HFFc6 (cell line): ENCODE measurements at regions not wholly inside any gene's neighbourhood (a gene's known extent, or its start where the extent isn't known, plus 50 kb on each side); places are given as distances from the start of the nearest gene placed in this dataset.

Source experiments
- DNase-seq: peaks from one replicate; pipeline ENCODE4 v3.0.0-alpha.2; 2018
- H3K27ac Mint-ChIP-seq: 2 replicates; pipeline ENCODE4 v1.8.0; 2020; ENCODE audit warnings: mild to moderate bottlenecking, mixed read lengths
- H3K27me3 Mint-ChIP-seq: 2 replicates; pipeline ENCODE4 v1.8.0; 2021; ENCODE audit warnings: mild to moderate bottlenecking, moderate library complexity, mixed read lengths; ENCODE audit not compliant: insufficient read depth
- H3K36me3 Mint-ChIP-seq: 2 replicates; pipeline ENCODE4 v1.8.0; 2021; ENCODE audit warnings: low read depth, mixed read lengths
- H3K4me1 Mint-ChIP-seq: 2 replicates; pipeline ENCODE4 v1.8.0; 2020; ENCODE audit warnings: low read depth, mixed read lengths
- H3K4me3 Mint-ChIP-seq: 2 replicates; pipeline ENCODE4 v1.8.0; 2020; ENCODE audit warnings: mild to moderate bottlenecking, moderate library complexity, mixed read lengths
- H3K9me3 Mint-ChIP-seq: 2 replicates; pipeline ENCODE4 v1.8.0; 2020; ENCODE audit warnings: mild to moderate bottlenecking, mixed read lengths
- CTCF ChIP-seq: fragments of 200-600 bp; sonication (generic); IDR thresholded peaks from 2 replicates; pipeline ENCODE4 v1.5.0; 2021; ENCODE audit warnings: antibody characterized with exemption, mild to moderate bottlenecking

GRCh38 chr2:149773006-149773405, 185.4 kb upstream of the MMADHC start:
- no peak overlapping the region for H3K4me3 Mint-ChIP-seq
- TF ChIP-seq CTCF, result no peak
- H3K4me1 Mint-ChIP-seq, result peaks cover 40% of the 10 kb centered on the region
- H3K9me3 Mint-ChIP-seq, result no peaks in the 10 kb centered on the region
- no peaks in the 10 kb centered on the region; the same call in 1 of the 2 replicates for H3K27me3 Mint-ChIP-seq
- H3K36me3 Mint-ChIP-seq, result no peaks in the 10 kb centered on the region
- H3K27ac Mint-ChIP-seq, result no peak overlapping the region
- DNase-seq, result no peak

- H3K9me3 Mint-ChIP-seq, result no peaks in the 10 kb centered on the region
- no peak for TF ChIP-seq CTCF
- H3K27me3 Mint-ChIP-seq, result no peaks in the 10 kb centered on the region
- peaks cover 53% of the 10 kb centered on the region for H3K4me1 Mint-ChIP-seq
- H3K36me3 Mint-ChIP-seq, result no peaks in the 10 kb centered on the region
- H3K4me3 Mint-ChIP-seq, result peak overlapping the region; percentile 80
- peak overlapping the region; percentile 94 for H3K27ac Mint-ChIP-seq
- DNase-seq, result peak; percentile 36
Measured at GRCh38 chr2:149768320-149768799, 180.8 kb upstream of the MMADHC start.

- no peak for TF ChIP-seq CTCF
- Mint-ChIP-seq H3K4me3 (peak overlapping the region; percentile 80), H3K36me3 (no peaks in the 10 kb centered on the region), H3K27ac (peak overlapping the region; percentile 94), H3K27me3 (no peaks in the 10 kb centered on the region), H3K9me3 (no peaks in the 10 kb centered on the region), H3K4me1 (peaks cover 53% of the 10 kb centered on the region)
- DNase-seq, result peak; percentile 80
Measured at GRCh38 chr2:149767516-149767974, 180.0 kb upstream of the MMADHC start.

GRCh38 chr2:149766339-149766738, 178.8 kb upstream of the MMADHC start:
- H3K36me3 Mint-ChIP-seq, result no peaks in the 10 kb centered on the region

GRCh38 chr2:149765636-149766035, 178.1 kb upstream of the MMADHC start:
- Mint-ChIP-seq H3K27ac (no peak overlapping the region), H3K9me3 (no peaks in the 10 kb centered on the region), H3K27me3 (no peaks in the 10 kb centered on the region), H3K4me3 (no peak overlapping the region), H3K4me1 (peaks cover 40% of the 10 kb centered on the region), H3K36me3 (no peaks in the 10 kb centered on the region)
- TF ChIP-seq CTCF, result no peak
- no peak for DNase-seq

More at GRCh38 chr2:149766339-149766738, 178.8 kb upstream of the MMADHC start:
- Mint-ChIP-seq H3K27ac (no peak overlapping the region; the same call in 1 of the 2 replicates), H3K9me3 (no peaks in the 10 kb centered on the region), H3K4me1 (peaks cover 47% of the 10 kb centered on the region), H3K4me3 (no peak overlapping the region), H3K27me3 (no peaks in the 10 kb centered on the region)
- DNase-seq, result no peak
- TF ChIP-seq CTCF, result no peak

GRCh38 chr2:149765003-149765402, 177.4 kb upstream of the MMADHC start:
- Mint-ChIP-seq H3K27ac (no peak overlapping the region), H3K36me3 (no peaks in the 10 kb centered on the region), H3K27me3 (no peaks in the 10 kb centered on the region), H3K4me1 (peaks cover 34% of the 10 kb centered on the region), H3K4me3 (no peak overlapping the region), H3K9me3 (no peaks in the 10 kb centered on the region)
- TF ChIP-seq CTCF, result no peak
- no peak for DNase-seq
